B cell (primary cell): ENCODE measurements at regions not wholly inside any gene's neighbourhood (a gene's known extent, or its start where the extent isn't known, plus 50 kb on each side); places are given as distances from the start of the nearest gene placed in this dataset.
"Not testable (repeated sequence)": the region's sequence is repeated elsewhere in the genome, so short reads cannot be mapped to it uniquely, and the experiment has no call there.

Experiments
- ATAC-seq: fragments of 200-7000 bp; cut with Tn5 transposase; one replicate; pipeline ENCODE4 v1.10.0; 2021; ENCODE audit warnings: low read depth, mild to moderate bottlenecking, moderate number of reproducible peaks, moderate library complexity
- CTCF ChIA-PET: fragments of 350-600 bp; sonication (Branson Sonifier 250); formaldehyde crosslinking; loops from one replicate; lab custom pipeline; 2021; ENCODE audit warnings: antibody characterized with exemption, inconsistent platforms; lab: Charles Lee
- POLR2A ChIA-PET: fragments of 350-600 bp; sonication (Branson Sonifier 250); formaldehyde crosslinking; loops from one replicate; lab custom pipeline; 2021; ENCODE audit warnings: antibody characterized with exemption; lab: Charles Lee
- DNase-seq: peaks from one replicate; pipeline ENCODE4 v3.0.0; 2013
- H2AFZ ChIP-seq: 2 replicates; pipeline ENCODE4 v1.6.1; 2012; ENCODE audit warnings: mild to moderate bottlenecking, low read depth, low read length; ENCODE audit not compliant: insufficient read depth, poor library complexity, severe bottlenecking
- H3K27ac ChIP-seq, 2 donors: 1 replicate in 1 of 2; 2 replicates in 1 of 2; pipeline ENCODE4 v1.5.1; 2012 to 2013; ENCODE audit warnings: low read length in 2 of 2, mild to moderate bottlenecking in 2 of 2, moderate library complexity in 1 of 2
- H3K27me3 ChIP-seq, 4 experiments: fragments of 200-600 bp in 1 of 4; sonication (generic) in 1 of 4; replicated peaks in 1 of 4; 1 replicate in 2 of 4; 2 replicates in 2 of 4; pipeline versions ENCODE4 v1.6.1 to v1.7.0; 2013 to 2016; ENCODE audit warnings: low read length in 3 of 4, mild to moderate bottlenecking in 2 of 4, mixed read lengths in 1 of 4, moderate library complexity in 1 of 4; ENCODE audit not compliant: insufficient read depth in 4 of 4, control insufficient read depth in 3 of 4; ENCODE audit errors: control extremely low read depth in 1 of 4
- H3K36me3 ChIP-seq, 2 experiments: replicated peaks in 1 of 2; 1 replicate in 1 of 2; 2 replicates in 1 of 2; pipeline versions ENCODE4 v1.6.1 to v1.7.1; 2013; ENCODE audit warnings: low read length in 1 of 2; ENCODE audit not compliant: insufficient read depth in 2 of 2, control insufficient read depth in 1 of 2; ENCODE audit errors: control extremely low read depth in 1 of 2, extremely low read depth in 1 of 2
- H3K4me1 ChIP-seq, 2 donors: fragments of 200-600 bp in 1 of 2; sonication (generic) in 1 of 2; 1 replicate in 1 of 2; 2 replicates in 1 of 2; pipeline versions ENCODE4 v1.5.1 to v1.6.1; 2013 to 2017; ENCODE audit warnings: low read length in 2 of 2; ENCODE audit not compliant: control insufficient read depth in 2 of 2, insufficient read depth in 2 of 2
- H3K4me2 ChIP-seq: replicated peaks from 2 replicates; pipeline ENCODE3; 2012; ENCODE audit warnings: mild to moderate bottlenecking, low read depth, low read length; ENCODE audit not compliant: poor library complexity, severe bottlenecking
- H3K4me3 ChIP-seq, 5 experiments: fragments of 200-600 bp in 1 of 5; sonication (generic) in 1 of 5; 1 replicate in 3 of 5; 2 replicates in 2 of 5; pipeline versions ENCODE4 v1.5.1 to v1.7.0; 2011 to 2016; ENCODE audit warnings: low read length in 4 of 5, mild to moderate bottlenecking in 4 of 5, low read depth in 2 of 5, control low read depth in 1 of 5, moderate library complexity in 1 of 5; ENCODE audit not compliant: insufficient read depth in 1 of 5; ENCODE audit errors: control extremely low read depth in 1 of 5, extremely low read depth in 1 of 5
- H3K79me2 ChIP-seq: fragments of 200-600 bp; sonication (generic); one replicate; pipeline ENCODE4 v1.6.0; 2016; ENCODE audit warnings: low read length; ENCODE audit not compliant: control insufficient read depth, insufficient read depth
- H3K9ac ChIP-seq: fragments of 200-600 bp; sonication (generic); 2 replicates; pipeline ENCODE4 v1.6.1; 2017; ENCODE audit warnings: mild to moderate bottlenecking, low read length, moderate library complexity
- H3K9me3 ChIP-seq, 3 donors: one replicate each; pipeline versions ENCODE4 v1.6.1 to v1.7.1; 2013; ENCODE audit warnings: low read length in 2 of 3; ENCODE audit not compliant: control insufficient read depth in 2 of 3, insufficient read depth in 1 of 3; ENCODE audit errors: control extremely low read depth in 1 of 3
- H4K20me1 ChIP-seq: 2 replicates; pipeline ENCODE4 v1.6.0; 2012; ENCODE audit warnings: mild to moderate bottlenecking, low read length; ENCODE audit not compliant: insufficient read depth, control insufficient read depth, poor library complexity, severe bottlenecking
- H3K27ac Mint-ChIP-seq: one replicate; pipeline ENCODE4 v1.8.0; 2021; ENCODE audit warnings: mixed read lengths
- H3K27me3 Mint-ChIP-seq: one replicate; pipeline ENCODE4 v1.8.0; 2021; ENCODE audit warnings: mixed read lengths
- H3K4me1 Mint-ChIP-seq: one replicate; pipeline ENCODE4 v1.8.0; 2021; ENCODE audit warnings: mixed read lengths
- H3K4me3 Mint-ChIP-seq: one replicate; pipeline ENCODE4 v1.8.0; 2021; ENCODE audit warnings: mixed read lengths
- H3K9me3 Mint-ChIP-seq: one replicate; pipeline ENCODE4 v1.8.0; 2022; ENCODE audit warnings: mixed read lengths; ENCODE audit not compliant: insufficient read depth
- EZH2 ChIP-seq: IDR thresholded peaks from 2 replicates; pipeline ENCODE4 v1.6.1; 2012; ENCODE audit warnings: borderline replicate concordance, low read depth, mild to moderate bottlenecking, moderate library complexity, low read length; ENCODE audit not compliant: insufficient read depth, poor library complexity, severe bottlenecking
- WGBS: methylation state at CpG from one replicate; pipeline ENCODE4 v1.1.5; 2013; ENCODE audit warnings: missing lambda C conversion rate; ENCODE audit not compliant: insufficient coverage; 5-methylcytosine and 5-hydroxymethylcytosine counted together
- intact Hi-C: fragments of 100-400 bp; cut with micrococcal nuclease; formaldehyde crosslinking; loops from one replicate; pipeline ENCODE4 v1.10.0; 2022
- TF ChIP-seq, protein P1 (sequence below): fragments of 200-600 bp; IDR thresholded peaks from one replicate; pipeline ENCODE4 v1.8.0; 2022; ENCODE audit warnings: antibody characterized with exemption, mild to moderate bottlenecking

- no peak overlapping the region for H3K27ac Mint-ChIP-seq
- Histone ChIP-seq H4K20me1 (no peaks in the 10 kb centered on the region), H3K27ac (no peak overlapping the region), H3K79me2 (no peaks in the 10 kb centered on the region), H3K4me2 (no peak overlapping the region), H3K9me3 (peaks cover 0 to 15% (median 13%) of the 10 kb centered on the region in 3 donors), H3K9ac (no peak overlapping the region), H3K4me1 (no peaks in the 10 kb centered on the region), H2AFZ (no peak overlapping the region), H3K4me3 (no peak overlapping the region), H3K27me3 (no peaks in the 10 kb centered on the region), H3K36me3 (no peaks in the 10 kb centered on the region)
- DNase-seq (no peak), ATAC-seq (no peak)
- H3K4me3 Mint-ChIP-seq, result no peak overlapping the region
- whole genome bisulfite sequencing, result 89% methylated on average over 1 of the region's 5 CpGs
- no peaks in the 10 kb centered on the region for H3K4me1 Mint-ChIP-seq
- ChIA-PET POLR2A (no interaction called here), CTCF (no interaction called here)
- peaks cover 16% of the 10 kb centered on the region for H3K9me3 Mint-ChIP-seq
- TF ChIP-seq, protein P1, sequence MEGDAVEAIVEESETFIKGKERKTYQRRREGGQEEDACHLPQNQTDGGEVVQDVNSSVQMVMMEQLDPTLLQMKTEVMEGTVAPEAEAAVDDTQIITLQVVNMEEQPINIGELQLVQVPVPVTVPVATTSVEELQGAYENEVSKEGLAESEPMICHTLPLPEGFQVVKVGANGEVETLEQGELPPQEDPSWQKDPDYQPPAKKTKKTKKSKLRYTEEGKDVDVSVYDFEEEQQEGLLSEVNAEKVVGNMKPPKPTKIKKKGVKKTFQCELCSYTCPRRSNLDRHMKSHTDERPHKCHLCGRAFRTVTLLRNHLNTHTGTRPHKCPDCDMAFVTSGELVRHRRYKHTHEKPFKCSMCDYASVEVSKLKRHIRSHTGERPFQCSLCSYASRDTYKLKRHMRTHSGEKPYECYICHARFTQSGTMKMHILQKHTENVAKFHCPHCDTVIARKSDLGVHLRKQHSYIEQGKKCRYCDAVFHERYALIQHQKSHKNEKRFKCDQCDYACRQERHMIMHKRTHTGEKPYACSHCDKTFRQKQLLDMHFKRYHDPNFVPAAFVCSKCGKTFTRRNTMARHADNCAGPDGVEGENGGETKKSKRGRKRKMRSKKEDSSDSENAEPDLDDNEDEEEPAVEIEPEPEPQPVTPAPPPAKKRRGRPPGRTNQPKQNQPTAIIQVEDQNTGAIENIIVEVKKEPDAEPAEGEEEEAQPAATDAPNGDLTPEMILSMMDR, result no peak
- TF ChIP-seq EZH2, result no peak
- no peaks in the 10 kb centered on the region for H3K27me3 Mint-ChIP-seq
- intact Hi-C loops, result no loop called here
Measured at GRCh38 chr11:101226617-101227016, 97.0 kb upstream of the PGR start.

DNA sequence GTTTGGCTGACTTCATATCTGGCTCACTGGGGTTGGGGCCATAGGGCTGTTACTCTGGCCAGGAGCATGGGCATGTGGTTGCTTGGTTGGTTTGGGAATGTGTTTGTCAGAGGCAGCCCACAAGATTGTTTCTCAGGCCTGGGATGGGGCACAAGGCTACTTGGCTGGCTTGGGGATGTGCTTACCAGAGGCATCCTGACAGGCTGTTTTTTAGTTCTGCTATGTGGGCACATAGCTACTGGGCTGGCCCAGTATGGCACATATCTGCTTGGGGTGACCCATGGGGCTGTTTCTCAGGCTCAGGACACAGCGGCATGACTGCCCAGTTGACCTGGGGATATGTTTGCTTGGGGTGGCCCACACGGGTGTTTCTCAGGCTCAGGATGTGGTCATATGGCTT is 94.6 kb upstream of the PGR start:
- intact Hi-C loops, result no loop called here
- Histone ChIP-seq H3K27ac (no peak overlapping the region), H3K79me2 (no peaks in the 10 kb centered on the region), H3K27me3 (no peaks in the 10 kb centered on the region), H3K9me3 (peaks cover 0 to 13% (median 10%) of the 10 kb centered on the region in 3 donors), H3K4me2 (no peak overlapping the region), H4K20me1 (no peaks in the 10 kb centered on the region), H2AFZ (no peak overlapping the region), H3K4me1 (no peaks in the 10 kb centered on the region), H3K4me3 (no peak overlapping the region), H3K36me3 (no peaks in the 10 kb centered on the region), H3K9ac (no peak overlapping the region)
- H3K9me3 Mint-ChIP-seq, result peaks cover 22% of the 10 kb centered on the region
- POLR2A ChIA-PET, result no interaction called here
- DNase-seq (no peak), ATAC-seq (no peak)
- H3K4me1 Mint-ChIP-seq, result no peaks in the 10 kb centered on the region
- TF ChIP-seq, protein P1, result no peak
- TF ChIP-seq EZH2, result no peak
- 75% methylated on average over 2 of the region's 2 CpGs for WGBS
- no peak overlapping the region for H3K27ac Mint-ChIP-seq
- H3K27me3 Mint-ChIP-seq, result no peaks in the 10 kb centered on the region
- no peak overlapping the region for H3K4me3 Mint-ChIP-seq
- CTCF ChIA-PET, result no interaction called here

DNA sequence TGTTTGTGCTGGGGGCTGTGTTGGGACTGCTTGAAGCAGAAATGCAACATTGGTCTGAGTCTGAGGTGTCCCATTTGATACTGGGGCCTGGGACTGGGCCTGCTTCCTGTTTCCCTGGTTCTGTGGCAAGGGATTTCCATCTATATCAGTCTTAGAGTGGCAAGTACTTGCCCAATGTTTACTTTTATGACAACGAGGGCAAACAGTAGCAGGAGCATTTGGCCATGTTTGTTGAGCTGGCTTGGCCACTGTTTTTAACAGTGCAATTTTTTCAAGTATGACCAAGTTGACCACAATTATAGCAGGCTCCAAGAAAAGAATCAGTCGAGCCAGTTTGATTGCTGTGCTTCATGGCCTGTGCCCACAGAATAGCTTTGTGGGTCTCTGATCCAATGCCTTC is 88.5 kb upstream of the PGR start:
- H3K9me3 Mint-ChIP-seq, result peaks cover 24% of the 10 kb centered on the region
- 70% methylated on average over 2 of the region's 2 CpGs for WGBS
- H3K4me2 ChIP-seq, H3K9ac ChIP-seq, H3K36me3 ChIP-seq, H3K4me1 ChIP-seq, H3K4me3 Mint-ChIP-seq, H3K27me3 ChIP-seq, ATAC-seq, H3K27ac Mint-ChIP-seq, H3K9me3 ChIP-seq, H3K4me3 ChIP-seq, H3K4me1 Mint-ChIP-seq, H3K27ac ChIP-seq, intact Hi-C loops, H3K79me2 ChIP-seq, H2AFZ ChIP-seq, CTCF ChIA-PET, H3K27me3 Mint-ChIP-seq, H4K20me1 ChIP-seq, POLR2A ChIA-PET, DNase-seq: not testable (repeated sequence)
